ENCODE measurements at regions not wholly inside any gene's neighbourhood (a gene's known extent, or its start where the extent isn't known, plus 50 kb on each side); places are given as distances from the start of the nearest gene placed in this dataset.
"Not testable (repeated sequence)": the region's sequence is repeated elsewhere in the genome, so short reads cannot be mapped to it uniquely, and the experiment has no call there.

- TF ChIP-seq CTCF, POLR2AphosphoS5, POLR2A (IDR thresholded peaks at IDR 0.05): not testable (repeated sequence)
Observed at GRCh38 chr3:6769532-6770396, 91.2 kb upstream of the GRM7 start.

Data from prostate gland (tissue), 2 donors.